Loucy (cell line): ENCODE measurements at regions not wholly inside any gene's neighbourhood (a gene's known extent, or its start where the extent isn't known, plus 50 kb on each side); places are given as distances from the start of the nearest gene placed in this dataset.

Experiments
- H2AFZ ChIP-seq: fragments of 200-600 bp; sonication (generic); 2 replicates; pipeline ENCODE4 v1.6.0; 2016; ENCODE audit warnings: antibody characterized with exemption, mild to moderate bottlenecking, low read length, moderate library complexity
- H3F3A ChIP-seq: fragments of 200-600 bp; 2 replicates; pipeline ENCODE4 v1.6.0; 2016; ENCODE audit warnings: antibody characterized with exemption, low read depth, mild to moderate bottlenecking
- H3K27me3 ChIP-seq: fragments of 200-600 bp; sonication (generic); 2 replicates; pipeline ENCODE4 v1.6.1; 2014; ENCODE audit warnings: low read length, mild to moderate bottlenecking; ENCODE audit not compliant: insufficient read depth, poor library complexity, severe bottlenecking
- H3K36me3 ChIP-seq: fragments of 200-600 bp; sonication (generic); 2 replicates; pipeline ENCODE4 v1.6.1; 2016; ENCODE audit warnings: low read length; ENCODE audit not compliant: insufficient read depth
- H3K4me1 ChIP-seq: fragments of 200-600 bp; sonication (generic); 2 replicates; pipeline ENCODE4 v1.5.1; 2014; ENCODE audit warnings: low read length, mild to moderate bottlenecking; ENCODE audit not compliant: insufficient read depth, poor library complexity, severe bottlenecking
- H3K4me2 ChIP-seq: fragments of 200-600 bp; sonication (generic); 2 replicates; pipeline ENCODE4 v1.6.0; 2014; ENCODE audit warnings: antibody characterized with exemption, low read length, low read depth, mild to moderate bottlenecking; ENCODE audit not compliant: poor library complexity, severe bottlenecking
- H3K4me3 ChIP-seq: fragments of 200-600 bp; sonication (generic); 2 replicates; pipeline ENCODE4 v1.5.1; 2014; ENCODE audit warnings: low read length, mild to moderate bottlenecking, mixed read lengths; ENCODE audit not compliant: poor library complexity, severe bottlenecking
- H3K79me2 ChIP-seq: fragments of 200-600 bp; sonication (generic); 2 replicates; pipeline ENCODE4 v1.6.1; 2014; ENCODE audit warnings: low read length; ENCODE audit not compliant: insufficient read depth
- H3K9ac ChIP-seq: fragments of 200-600 bp; sonication (generic); 2 replicates; pipeline ENCODE4 v1.6.0; 2014; ENCODE audit warnings: mild to moderate bottlenecking, low read depth, low read length, moderate library complexity; ENCODE audit not compliant: poor library complexity, severe bottlenecking
- H3K9me2 ChIP-seq: fragments of 200-600 bp; sonication (generic); replicated peaks from 2 replicates; pipeline ENCODE4 v1.6.1; 2016; ENCODE audit warnings: low read depth, low read length, mixed read lengths
- H3K9me3 ChIP-seq: fragments of 200-600 bp; sonication (generic); 2 replicates; pipeline ENCODE4 v1.6.1; 2014; ENCODE audit warnings: mild to moderate bottlenecking, antibody characterized with exemption, low read length, low read depth; ENCODE audit not compliant: insufficient read depth
- H4K20me1 ChIP-seq: fragments of 200-600 bp; sonication (generic); 2 replicates; pipeline ENCODE4 v1.6.0; 2014; ENCODE audit warnings: antibody characterized with exemption, low read length, mild to moderate bottlenecking; ENCODE audit not compliant: insufficient read depth, poor library complexity, severe bottlenecking
- CTCF ChIP-seq: fragments of 200-600 bp; sonication (generic); conservative IDR thresholded peaks from 2 replicates; pipeline ENCODE4 v1.5.1; 2014; ENCODE audit warnings: mild to moderate bottlenecking, antibody characterized with exemption, low read length
- EZH2phosphoT487 ChIP-seq: fragments of 200-600 bp; IDR thresholded peaks from 2 replicates; pipeline ENCODE4 v1.6.1; 2018; ENCODE audit warnings: antibody characterized with exemption, mild to moderate bottlenecking, moderate library complexity, borderline replicate concordance

GRCh38 chr12:65643595-65644386, 180.5 kb upstream of the HMGA2 start:
- TF ChIP-seq EZH2phosphoT487, result no peak
- no peak for TF ChIP-seq CTCF
- H3K79me2 ChIP-seq, result no peaks in the 10 kb centered on the region
- no peak overlapping the region for H2AFZ ChIP-seq
- H3K9me3 ChIP-seq, result no peaks in the 10 kb centered on the region
- no peak overlapping the region for H3K4me2 ChIP-seq
- no peaks in the 10 kb centered on the region for H3K9me2 ChIP-seq
- H3K9ac ChIP-seq, result no peak overlapping the region
- no peaks in the 10 kb centered on the region for H3K27me3 ChIP-seq
- H4K20me1 ChIP-seq, result no peaks in the 10 kb centered on the region
- no peaks in the 10 kb centered on the region for H3K4me1 ChIP-seq
- no peaks in the 10 kb centered on the region for H3K36me3 ChIP-seq
- H3K4me3 ChIP-seq, result no peak overlapping the region
- no peaks in the 10 kb centered on the region for H3F3A ChIP-seq

GRCh38 chr12:65646127-65646643, 178.1 kb upstream of the HMGA2 start:
- no peaks in the 10 kb centered on the region for H3K9me2 ChIP-seq
- no peaks in the 10 kb centered on the region for H4K20me1 ChIP-seq
- no peaks in the 10 kb centered on the region for H3K36me3 ChIP-seq
- no peaks in the 10 kb centered on the region for H3F3A ChIP-seq
- H3K9ac ChIP-seq, result no peak overlapping the region
- no peak overlapping the region for H3K4me2 ChIP-seq
- no peaks in the 10 kb centered on the region for H3K4me1 ChIP-seq
- no peak for TF ChIP-seq CTCF
- TF ChIP-seq EZH2phosphoT487, result no peak
- H3K27me3 ChIP-seq, result no peaks in the 10 kb centered on the region
- no peaks in the 10 kb centered on the region for H3K9me3 ChIP-seq
- no peaks in the 10 kb centered on the region for H3K79me2 ChIP-seq
- H3K4me3 ChIP-seq, result no peak overlapping the region
- H2AFZ ChIP-seq, result no peak overlapping the region

- H2AFZ ChIP-seq, result no peak overlapping the region
- H3K9me2 ChIP-seq, result no peaks in the 10 kb centered on the region
- H3K36me3 ChIP-seq, result no peaks in the 10 kb centered on the region
- no peak overlapping the region for H3K9ac ChIP-seq
- H3K4me1 ChIP-seq, result no peaks in the 10 kb centered on the region
- no peaks in the 10 kb centered on the region for H3F3A ChIP-seq
- H3K9me3 ChIP-seq, result no peaks in the 10 kb centered on the region
- no peaks in the 10 kb centered on the region for H3K79me2 ChIP-seq
- TF ChIP-seq EZH2phosphoT487 (no peak), CTCF (no peak)
- no peaks in the 10 kb centered on the region for H4K20me1 ChIP-seq
- no peak overlapping the region for H3K4me2 ChIP-seq
- H3K27me3 ChIP-seq, result no peaks in the 10 kb centered on the region
- no peak overlapping the region for H3K4me3 ChIP-seq
Observed at GRCh38 chr12:65647074-65647473, 177.2 kb upstream of the HMGA2 start.
